ENCODE measurements at regions not wholly inside any gene's neighbourhood (a gene's known extent, or its start where the extent isn't known, plus 50 kb on each side); places are given as distances from the start of the nearest gene placed in this dataset.

DNA sequence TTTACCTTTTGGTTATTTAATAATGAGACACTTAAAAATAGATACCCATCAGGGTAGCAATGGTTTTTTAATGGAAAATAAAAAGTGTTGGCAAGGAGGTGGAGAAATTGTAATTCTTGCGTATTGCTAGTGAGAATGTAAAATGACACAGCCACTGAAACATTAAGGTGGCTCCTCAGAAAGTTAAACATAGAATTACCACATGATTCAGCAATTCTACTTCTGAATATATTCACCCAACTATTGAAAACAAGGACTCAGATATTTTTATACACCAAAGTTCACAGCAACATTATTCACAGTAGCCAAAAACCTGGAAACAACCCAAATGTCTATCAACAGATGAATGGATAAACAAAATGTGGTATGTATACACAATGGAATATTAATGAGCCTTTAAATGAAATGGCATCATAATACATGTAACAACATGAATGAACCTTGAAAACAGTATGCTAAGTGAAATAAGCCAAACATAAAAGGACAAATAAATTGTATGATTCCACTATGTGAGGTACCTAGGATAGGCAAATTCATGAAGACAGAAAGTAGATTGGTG is 163.5 kb downstream of the IMPG2 start:
- no peak overlapping the region for H3K4me3 ChIP-seq (ENCODE audit: low read depth, low read length)
- TF ChIP-seq, protein P1, sequence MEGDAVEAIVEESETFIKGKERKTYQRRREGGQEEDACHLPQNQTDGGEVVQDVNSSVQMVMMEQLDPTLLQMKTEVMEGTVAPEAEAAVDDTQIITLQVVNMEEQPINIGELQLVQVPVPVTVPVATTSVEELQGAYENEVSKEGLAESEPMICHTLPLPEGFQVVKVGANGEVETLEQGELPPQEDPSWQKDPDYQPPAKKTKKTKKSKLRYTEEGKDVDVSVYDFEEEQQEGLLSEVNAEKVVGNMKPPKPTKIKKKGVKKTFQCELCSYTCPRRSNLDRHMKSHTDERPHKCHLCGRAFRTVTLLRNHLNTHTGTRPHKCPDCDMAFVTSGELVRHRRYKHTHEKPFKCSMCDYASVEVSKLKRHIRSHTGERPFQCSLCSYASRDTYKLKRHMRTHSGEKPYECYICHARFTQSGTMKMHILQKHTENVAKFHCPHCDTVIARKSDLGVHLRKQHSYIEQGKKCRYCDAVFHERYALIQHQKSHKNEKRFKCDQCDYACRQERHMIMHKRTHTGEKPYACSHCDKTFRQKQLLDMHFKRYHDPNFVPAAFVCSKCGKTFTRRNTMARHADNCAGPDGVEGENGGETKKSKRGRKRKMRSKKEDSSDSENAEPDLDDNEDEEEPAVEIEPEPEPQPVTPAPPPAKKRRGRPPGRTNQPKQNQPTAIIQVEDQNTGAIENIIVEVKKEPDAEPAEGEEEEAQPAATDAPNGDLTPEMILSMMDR (IDR thresholded peaks at IDR 0.05; ENCODE audit: low read depth, low read length) = no peak
- no peaks in the 10 kb centered on the region for H3K9me3 ChIP-seq (ENCODE audit: control insufficient read depth, insufficient read depth, low read length)
- no peak for DNase-seq (ENCODE audit: low read depth, low spot score)
- H3K27me3 ChIP-seq (ENCODE audit: control insufficient read depth, insufficient read depth, low read length) = no peaks in the 10 kb centered on the region
- ChIA-PET CTCF (interaction anchor here (1.3 kb wide), 1 partner anchor 39 kb away, joined by 4 read pairs; no protein-coding TSS in a partner anchor), POLR2A (no interaction called here)
- H3K27ac ChIP-seq (ENCODE audit: low read depth, low read length) = no peak overlapping the region

DNA sequence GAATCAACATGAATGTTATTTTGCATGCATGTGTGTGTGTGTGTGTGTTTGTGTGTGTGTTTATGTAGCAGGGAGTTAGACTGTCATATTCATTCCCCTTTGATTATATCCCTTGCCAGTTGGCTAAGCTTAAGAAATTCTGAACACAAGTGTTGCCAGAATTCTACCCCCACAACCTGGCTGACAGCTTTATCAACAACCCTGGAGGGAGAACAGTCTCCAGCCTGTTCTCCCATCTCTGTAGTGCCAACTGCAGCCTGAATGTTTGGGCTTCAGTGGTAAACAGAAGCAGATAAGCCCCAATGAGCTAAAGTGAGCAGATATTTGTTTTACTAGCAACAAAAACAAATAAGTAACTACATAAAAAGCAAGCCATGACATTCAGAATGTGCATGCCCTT is 162.6 kb upstream of the ABI3BP start:
- H3K27ac ChIP-seq (ENCODE audit: low read depth, low read length) = no peak overlapping the region
- no peaks in the 10 kb centered on the region for H3K27me3 ChIP-seq (ENCODE audit: control insufficient read depth, insufficient read depth, low read length)
- no peak overlapping the region for H3K4me3 ChIP-seq (ENCODE audit: low read depth, low read length)
- CTCF ChIA-PET = interaction anchor here (0.6 to 1.3 kb wide), 2 partner anchors 40 to 120 kb away, joined by 3 to 4 read pairs; no protein-coding TSS in a partner anchor
- DNase-seq (ENCODE audit: low read depth, low spot score) = no peak
- POLR2A ChIA-PET = no interaction called here
- H3K9me3 ChIP-seq (ENCODE audit: control insufficient read depth, insufficient read depth, low read length) = no peaks in the 10 kb centered on the region
- TF ChIP-seq, protein P1 (IDR thresholded peaks at IDR 0.05; ENCODE audit: low read depth, low read length) = no peak

DNA sequence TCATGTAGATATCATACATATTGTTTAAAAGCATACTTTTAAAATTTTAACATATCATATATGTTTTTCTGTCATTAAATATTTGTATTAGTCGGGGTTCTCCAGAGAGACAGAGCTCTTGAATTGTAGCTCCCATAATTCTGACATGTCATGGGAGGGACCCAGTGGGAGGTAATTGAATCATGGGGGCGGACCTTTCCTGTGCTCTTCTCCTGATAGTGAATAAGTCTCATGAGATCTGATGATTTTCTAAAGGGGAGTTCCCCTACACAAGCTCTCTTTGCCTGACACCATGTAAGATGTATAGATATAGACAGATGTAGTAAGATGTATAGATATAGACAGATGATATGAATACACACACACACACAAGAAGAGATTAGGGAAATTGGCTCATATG is 161.2 kb upstream of the ABI3BP start:
- CTCF ChIA-PET = no interaction called here
- Histone ChIP-seq H3K27me3 (ENCODE audit: control insufficient read depth, insufficient read depth, low read length) (no peaks in the 10 kb centered on the region), H3K4me3 (ENCODE audit: low read depth, low read length) (no peak overlapping the region), H3K27ac (ENCODE audit: low read depth, low read length) (no peak overlapping the region), H3K9me3 (ENCODE audit: control insufficient read depth, insufficient read depth, low read length) (no peaks in the 10 kb centered on the region)
- TF ChIP-seq, protein P1 (IDR thresholded peaks at IDR 0.05; ENCODE audit: low read depth, low read length) = no peak
- POLR2A ChIA-PET = no interaction called here
- DNase-seq (ENCODE audit: low read depth, low spot score) = no peak

DNA sequence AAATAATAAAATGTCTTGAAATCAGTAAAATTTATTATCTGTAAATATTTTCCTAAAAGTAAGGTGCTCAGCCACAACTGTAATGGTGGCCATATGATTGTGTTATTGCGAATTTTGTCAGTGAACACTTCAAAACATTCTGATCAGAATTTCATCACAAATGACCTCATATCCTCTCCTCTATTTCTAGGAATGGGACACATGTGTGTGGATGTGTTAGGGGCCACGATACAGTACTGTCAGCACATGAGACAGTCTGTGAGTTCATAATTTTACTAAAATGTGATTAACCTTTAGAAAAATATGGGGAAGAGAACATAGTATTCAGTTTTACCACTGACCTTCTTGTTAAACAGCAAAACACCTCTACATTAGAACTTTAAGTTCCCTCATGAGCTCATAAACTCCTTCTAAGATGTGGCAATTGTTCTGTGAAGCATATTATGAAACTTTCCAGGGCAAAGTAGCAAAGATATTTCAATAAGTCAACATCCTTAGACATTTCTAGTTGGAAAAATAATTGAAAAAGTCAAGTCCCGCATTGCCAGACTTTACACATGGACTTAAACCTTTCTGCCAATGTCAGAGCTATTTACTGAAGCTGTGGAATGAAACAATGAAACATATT is 158.2 kb upstream of the ABI3BP start:
- no peak for DNase-seq (ENCODE audit: low read depth, low spot score)

DNA sequence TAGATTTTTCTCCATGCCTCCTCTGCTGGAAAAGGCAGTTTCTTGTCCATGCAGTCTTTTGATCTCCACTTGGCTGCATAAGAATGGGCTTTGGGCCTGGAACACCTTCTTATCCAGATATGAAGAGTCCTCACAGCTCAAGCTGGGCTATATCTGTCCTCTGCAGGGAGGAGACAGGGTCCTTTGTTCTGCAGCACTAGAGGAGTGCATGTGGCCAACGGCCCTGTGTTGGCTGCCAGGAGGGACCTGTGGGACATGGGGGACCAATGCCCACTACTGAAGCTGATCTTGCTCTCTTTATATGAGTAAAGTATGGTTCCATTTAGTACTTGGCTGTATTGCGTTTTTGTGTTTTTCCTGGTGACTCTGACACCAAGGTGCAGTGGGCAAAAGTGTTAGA is 157.3 kb upstream of the ABI3BP start:
- Histone ChIP-seq H3K27ac (ENCODE audit: low read depth, low read length) (no peak overlapping the region), H3K9me3 (ENCODE audit: control insufficient read depth, insufficient read depth, low read length) (no peaks in the 10 kb centered on the region), H3K27me3 (ENCODE audit: control insufficient read depth, insufficient read depth, low read length) (no peaks in the 10 kb centered on the region), H3K4me3 (ENCODE audit: low read depth, low read length) (no peak overlapping the region)
- DNase-seq (ENCODE audit: low read depth, low spot score) = no peak
- TF ChIP-seq, protein P1 (IDR thresholded peaks at IDR 0.05; ENCODE audit: low read depth, low read length) = no peak
- POLR2A ChIA-PET = no interaction called here
- CTCF ChIA-PET = no interaction called here

More for the DNA sequence above, 158.2 kb upstream of the ABI3BP start:
- CTCF ChIA-PET = interaction anchor here (0.8 kb wide), 1 partner anchor 14 kb away, joined by 3 read pairs; no protein-coding TSS in a partner anchor
- H3K4me3 ChIP-seq (ENCODE audit: low read depth, low read length) = no peak overlapping the region
- no peaks in the 10 kb centered on the region for H3K27me3 ChIP-seq (ENCODE audit: control insufficient read depth, insufficient read depth, low read length)
- no peaks in the 10 kb centered on the region for H3K9me3 ChIP-seq (ENCODE audit: control insufficient read depth, insufficient read depth, low read length)
- POLR2A ChIA-PET = no interaction called here
- TF ChIP-seq, protein P1 (IDR thresholded peaks at IDR 0.05; ENCODE audit: low read depth, low read length) = no peak
- H3K27ac ChIP-seq (ENCODE audit: low read depth, low read length) = no peak overlapping the region
